NT2/D1 (cell line): ENCODE measurements at regions not wholly inside any gene's neighbourhood (a gene's known extent, or its start where the extent isn't known, plus 50 kb on each side); places are given as distances from the start of the nearest gene placed in this dataset.

ENCODE experiments used
- YY1 ChIP-seq: IDR thresholded peaks from 2 replicates; pipeline ENCODE4 v1.6.1; 2011; ENCODE audit not compliant: insufficient read length, insufficient read depth
- ZNF274 ChIP-seq: IDR thresholded peaks from 2 replicates; pipeline ENCODE4 v1.6.1; 2011; ENCODE audit warnings: mild to moderate bottlenecking, low read depth, low read length

- TF ChIP-seq ZNF274 (no peak), YY1 (no peak)
These were observed 102.3 kb downstream of the KLF6 start for GRCh38 chr10:3682745-3683144.
